GM23338 (cell line): ENCODE measurements at regions not wholly inside any gene's neighbourhood (a gene's known extent, or its start where the extent isn't known, plus 50 kb on each side); places are given as distances from the start of the nearest gene placed in this dataset.

Experiments
- ATAC-seq: fragments of 200-7000 bp; cut with Tn5 transposase; 3 replicates; pipeline ENCODE4 v1.9.1; 2020
- DNase-seq: peaks from one replicate; pipeline ENCODE4 v3.0.0-alpha.2; 2015; ENCODE audit warnings: low spot score
- H2AFZ ChIP-seq: fragments of 200-600 bp; sonication (generic); 2 replicates; pipeline ENCODE4 v1.8.0; 2016; ENCODE audit warnings: antibody characterized with exemption, mild to moderate bottlenecking, moderate library complexity
- H3F3A ChIP-seq: fragments of 200-600 bp; sonication (generic); replicated peaks from 2 replicates; pipeline ENCODE4 v1.8.0; 2017; ENCODE audit warnings: antibody characterized with exemption, mixed run types, low read depth
- H3K27ac ChIP-seq: fragments of 200-600 bp; sonication (generic); 2 replicates; pipeline ENCODE4 v1.6.1; 2016; ENCODE audit warnings: low read depth
- H3K27me3 ChIP-seq: fragments of 200-600 bp; sonication (generic); 2 replicates; pipeline ENCODE4 v1.8.0; 2016; ENCODE audit warnings: mild to moderate bottlenecking, mixed run types, moderate library complexity; ENCODE audit not compliant: insufficient read depth
- H3K36me3 ChIP-seq: fragments of 200-600 bp; sonication (generic); 2 replicates; pipeline ENCODE4 v1.8.0; 2016; ENCODE audit warnings: mild to moderate bottlenecking; ENCODE audit not compliant: insufficient read depth
- H3K4me1 ChIP-seq: fragments of 200-600 bp; sonication (generic); 2 replicates; pipeline ENCODE4 v1.8.0; 2016; ENCODE audit warnings: mild to moderate bottlenecking, moderate library complexity; ENCODE audit not compliant: insufficient read depth
- H3K4me2 ChIP-seq: fragments of 200-600 bp; sonication (generic); 2 replicates; pipeline ENCODE4 v1.7.1; 2017; ENCODE audit warnings: mixed run types
- H3K4me3 ChIP-seq: fragments of 200-600 bp; sonication (generic); 2 replicates; pipeline ENCODE4 v1.6.1; 2016; ENCODE audit warnings: mixed run types
- H3K79me2 ChIP-seq: fragments of 200-600 bp; sonication (generic); replicated peaks from 2 replicates; pipeline ENCODE4 v1.8.0; 2017; ENCODE audit warnings: mild to moderate bottlenecking; ENCODE audit not compliant: insufficient read depth
- H3K9me2 ChIP-seq: fragments of 200-600 bp; sonication (generic); 2 replicates; pipeline ENCODE4 v1.8.0; 2017; ENCODE audit not compliant: insufficient read depth
- H4K20me1 ChIP-seq: fragments of 200-600 bp; sonication (generic); replicated peaks from 2 replicates; pipeline ENCODE4 v1.8.0; 2017; ENCODE audit warnings: mild to moderate bottlenecking; ENCODE audit not compliant: insufficient read depth
- H3K27ac Mint-ChIP-seq: 2 replicates; pipeline ENCODE4 v1.8.0; 2020; ENCODE audit warnings: inconsistent platforms, mild to moderate bottlenecking, moderate library complexity, mixed read lengths
- H3K27me3 Mint-ChIP-seq: 3 replicates; pipeline ENCODE4 v1.8.0; 2022; ENCODE audit warnings: low read depth, mild to moderate bottlenecking, moderate library complexity, mixed read lengths, inconsistent platforms; ENCODE audit not compliant: insufficient read depth, poor library complexity
- H3K36me3 Mint-ChIP-seq: 3 replicates; pipeline ENCODE4 v1.8.0; 2021; ENCODE audit warnings: low read depth, mild to moderate bottlenecking, inconsistent platforms, moderate library complexity, mixed read lengths
- H3K4me1 Mint-ChIP-seq: 3 replicates; pipeline ENCODE4 v1.8.0; 2020; ENCODE audit warnings: mild to moderate bottlenecking, inconsistent platforms, mixed read lengths
- H3K4me3 Mint-ChIP-seq: 3 replicates; pipeline ENCODE4 v1.8.0; 2021; ENCODE audit warnings: moderate library complexity, mild to moderate bottlenecking, inconsistent platforms, mixed read lengths
- H3K9me3 Mint-ChIP-seq: 3 replicates; pipeline ENCODE4 v1.8.0; 2020; ENCODE audit warnings: moderate library complexity, mild to moderate bottlenecking, inconsistent platforms, mixed read lengths
- EZH2 ChIP-seq: fragments of 200-600 bp; sonication (generic); IDR thresholded peaks from one replicate; pipeline ENCODE4 v1.8.0; 2017; ENCODE audit warnings: antibody characterized with exemption, mild to moderate bottlenecking, low read depth; ENCODE audit not compliant: unreplicated experiment
- JUNB ChIP-seq: IDR thresholded peaks from one replicate; pipeline ENCODE4 v1.6.1; 2016; ENCODE audit warnings: antibody characterized with exemption; ENCODE audit not compliant: unreplicated experiment
- STAT1 ChIP-seq: IDR thresholded peaks from one replicate; pipeline ENCODE4 v1.6.1; 2016; ENCODE audit warnings: antibody characterized with exemption; ENCODE audit not compliant: unreplicated experiment
- ZNF114 ChIP-seq: fragments of 250-450 bp; sonication (Bioruptor Pico); IDR thresholded peaks from 2 replicates; pipeline ENCODE4 v1.5.0; 2020; ENCODE audit warnings: mild to moderate bottlenecking, moderate library complexity
- ZNF331 ChIP-seq: fragments of 250-450 bp; sonication (Bioruptor Pico); IDR thresholded peaks from 2 replicates; pipeline ENCODE4 v1.5.0; 2020; ENCODE audit warnings: low read depth, mild to moderate bottlenecking, moderate library complexity
- TF ChIP-seq, protein P1 (sequence below), 2 experiments: fragments of 200-600 bp in 1 of 2; sonication (generic) in 1 of 2; conservative IDR thresholded peaks; 2 replicates each; pipeline versions ENCODE4 v1.5.1 to v1.6.1; 2016 to 2017; ENCODE audit warnings: antibody characterized with exemption in 2 of 2, low read depth in 2 of 2, mild to moderate bottlenecking in 2 of 2, moderate library complexity in 1 of 2
- TF ChIP-seq, protein P2 (sequence below): fragments of 250-450 bp; sonication (Bioruptor Pico); IDR thresholded peaks from 2 replicates; pipeline ENCODE4 v1.5.0; 2020; ENCODE audit warnings: mild to moderate bottlenecking, moderate library complexity
- TF ChIP-seq, protein P3 (sequence below): IDR thresholded peaks from 2 replicates; pipeline ENCODE4 v1.6.1; 2016; ENCODE audit warnings: antibody characterized with exemption

DNA sequence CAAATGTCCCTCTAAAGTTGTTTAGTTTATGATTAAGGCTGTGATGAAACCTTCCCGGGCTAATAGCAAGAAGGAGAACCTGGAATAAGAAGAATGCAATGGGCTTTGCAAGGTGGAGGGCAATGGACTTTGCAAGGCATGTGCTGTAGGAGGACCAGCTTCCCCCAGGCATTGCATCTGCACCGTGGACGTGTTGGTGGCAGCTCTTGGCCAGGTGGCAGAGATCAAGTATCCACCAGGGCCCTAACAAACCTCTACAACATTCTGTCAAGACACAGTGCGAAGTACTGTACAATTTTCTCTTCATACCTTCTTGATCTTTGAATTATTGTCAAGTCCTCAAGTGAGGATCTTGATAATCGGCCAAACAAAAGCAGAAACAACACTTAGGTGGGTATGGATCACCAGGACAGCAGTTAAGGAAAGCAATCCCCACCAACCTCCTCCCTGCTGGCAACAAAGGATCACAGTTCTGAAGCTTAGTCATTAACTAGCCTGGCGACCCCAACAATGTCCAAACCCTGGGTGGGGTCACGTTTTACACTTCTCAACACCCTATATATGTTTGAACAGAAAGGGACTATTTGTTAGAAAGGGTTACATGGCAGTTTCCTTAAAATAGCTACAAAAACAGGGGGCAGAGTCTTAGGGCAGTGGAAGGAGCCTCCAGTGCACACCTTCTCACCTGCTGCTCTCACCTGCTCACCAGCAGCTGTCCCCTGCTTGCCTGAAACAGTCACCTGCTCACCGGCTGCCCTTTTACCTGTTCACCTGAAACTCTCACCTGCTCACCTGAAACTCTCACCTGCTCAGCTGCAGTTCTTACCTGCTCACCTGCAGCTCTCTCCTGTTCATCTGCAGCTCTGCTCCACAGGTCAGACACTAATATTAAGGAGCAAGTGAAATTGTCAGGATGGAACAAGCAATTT is 137.9 kb upstream of the LIPC start:
- DNase-seq (no peak), ATAC-seq (no peak)
- Histone ChIP-seq H2AFZ (no peak overlapping the region; the same call in 1 of the 2 replicates), H3K79me2 (no peaks in the 10 kb centered on the region), H3K4me3 (no peak overlapping the region), H3K4me2 (no peak overlapping the region), H3K9me2 (no peaks in the 10 kb centered on the region), H3K36me3 (no peaks in the 10 kb centered on the region), H3K27ac (no peak overlapping the region), H4K20me1 (no peaks in the 10 kb centered on the region), H3F3A (no peaks in the 10 kb centered on the region), H3K4me1 (peaks cover 16% of the 10 kb centered on the region), H3K27me3 (no peaks in the 10 kb centered on the region)
- Mint-ChIP-seq H3K4me3 (no peak overlapping the region), H3K4me1 (peaks cover 31% of the 10 kb centered on the region), H3K36me3 (peaks cover 16% of the 10 kb centered on the region), H3K9me3 (peaks cover 23% of the 10 kb centered on the region; the same call in 2 of the 3 replicates), H3K27me3 (no peaks in the 10 kb centered on the region), H3K27ac (no peak overlapping the region)
- TF ChIP-seq, protein P1, sequence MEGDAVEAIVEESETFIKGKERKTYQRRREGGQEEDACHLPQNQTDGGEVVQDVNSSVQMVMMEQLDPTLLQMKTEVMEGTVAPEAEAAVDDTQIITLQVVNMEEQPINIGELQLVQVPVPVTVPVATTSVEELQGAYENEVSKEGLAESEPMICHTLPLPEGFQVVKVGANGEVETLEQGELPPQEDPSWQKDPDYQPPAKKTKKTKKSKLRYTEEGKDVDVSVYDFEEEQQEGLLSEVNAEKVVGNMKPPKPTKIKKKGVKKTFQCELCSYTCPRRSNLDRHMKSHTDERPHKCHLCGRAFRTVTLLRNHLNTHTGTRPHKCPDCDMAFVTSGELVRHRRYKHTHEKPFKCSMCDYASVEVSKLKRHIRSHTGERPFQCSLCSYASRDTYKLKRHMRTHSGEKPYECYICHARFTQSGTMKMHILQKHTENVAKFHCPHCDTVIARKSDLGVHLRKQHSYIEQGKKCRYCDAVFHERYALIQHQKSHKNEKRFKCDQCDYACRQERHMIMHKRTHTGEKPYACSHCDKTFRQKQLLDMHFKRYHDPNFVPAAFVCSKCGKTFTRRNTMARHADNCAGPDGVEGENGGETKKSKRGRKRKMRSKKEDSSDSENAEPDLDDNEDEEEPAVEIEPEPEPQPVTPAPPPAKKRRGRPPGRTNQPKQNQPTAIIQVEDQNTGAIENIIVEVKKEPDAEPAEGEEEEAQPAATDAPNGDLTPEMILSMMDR (conservative IDR thresholded peaks at IDR 0.05; ENCODE audit: low read depth in 2 of 2), result no peak
- TF ChIP-seq ZNF114 (CRISPR knock-in tag) (no peak), EZH2 (no peak), STAT1 (no peak), ZNF331 (CRISPR knock-in tag) (no peak), JUNB (no peak)
- TF ChIP-seq, protein P2, sequence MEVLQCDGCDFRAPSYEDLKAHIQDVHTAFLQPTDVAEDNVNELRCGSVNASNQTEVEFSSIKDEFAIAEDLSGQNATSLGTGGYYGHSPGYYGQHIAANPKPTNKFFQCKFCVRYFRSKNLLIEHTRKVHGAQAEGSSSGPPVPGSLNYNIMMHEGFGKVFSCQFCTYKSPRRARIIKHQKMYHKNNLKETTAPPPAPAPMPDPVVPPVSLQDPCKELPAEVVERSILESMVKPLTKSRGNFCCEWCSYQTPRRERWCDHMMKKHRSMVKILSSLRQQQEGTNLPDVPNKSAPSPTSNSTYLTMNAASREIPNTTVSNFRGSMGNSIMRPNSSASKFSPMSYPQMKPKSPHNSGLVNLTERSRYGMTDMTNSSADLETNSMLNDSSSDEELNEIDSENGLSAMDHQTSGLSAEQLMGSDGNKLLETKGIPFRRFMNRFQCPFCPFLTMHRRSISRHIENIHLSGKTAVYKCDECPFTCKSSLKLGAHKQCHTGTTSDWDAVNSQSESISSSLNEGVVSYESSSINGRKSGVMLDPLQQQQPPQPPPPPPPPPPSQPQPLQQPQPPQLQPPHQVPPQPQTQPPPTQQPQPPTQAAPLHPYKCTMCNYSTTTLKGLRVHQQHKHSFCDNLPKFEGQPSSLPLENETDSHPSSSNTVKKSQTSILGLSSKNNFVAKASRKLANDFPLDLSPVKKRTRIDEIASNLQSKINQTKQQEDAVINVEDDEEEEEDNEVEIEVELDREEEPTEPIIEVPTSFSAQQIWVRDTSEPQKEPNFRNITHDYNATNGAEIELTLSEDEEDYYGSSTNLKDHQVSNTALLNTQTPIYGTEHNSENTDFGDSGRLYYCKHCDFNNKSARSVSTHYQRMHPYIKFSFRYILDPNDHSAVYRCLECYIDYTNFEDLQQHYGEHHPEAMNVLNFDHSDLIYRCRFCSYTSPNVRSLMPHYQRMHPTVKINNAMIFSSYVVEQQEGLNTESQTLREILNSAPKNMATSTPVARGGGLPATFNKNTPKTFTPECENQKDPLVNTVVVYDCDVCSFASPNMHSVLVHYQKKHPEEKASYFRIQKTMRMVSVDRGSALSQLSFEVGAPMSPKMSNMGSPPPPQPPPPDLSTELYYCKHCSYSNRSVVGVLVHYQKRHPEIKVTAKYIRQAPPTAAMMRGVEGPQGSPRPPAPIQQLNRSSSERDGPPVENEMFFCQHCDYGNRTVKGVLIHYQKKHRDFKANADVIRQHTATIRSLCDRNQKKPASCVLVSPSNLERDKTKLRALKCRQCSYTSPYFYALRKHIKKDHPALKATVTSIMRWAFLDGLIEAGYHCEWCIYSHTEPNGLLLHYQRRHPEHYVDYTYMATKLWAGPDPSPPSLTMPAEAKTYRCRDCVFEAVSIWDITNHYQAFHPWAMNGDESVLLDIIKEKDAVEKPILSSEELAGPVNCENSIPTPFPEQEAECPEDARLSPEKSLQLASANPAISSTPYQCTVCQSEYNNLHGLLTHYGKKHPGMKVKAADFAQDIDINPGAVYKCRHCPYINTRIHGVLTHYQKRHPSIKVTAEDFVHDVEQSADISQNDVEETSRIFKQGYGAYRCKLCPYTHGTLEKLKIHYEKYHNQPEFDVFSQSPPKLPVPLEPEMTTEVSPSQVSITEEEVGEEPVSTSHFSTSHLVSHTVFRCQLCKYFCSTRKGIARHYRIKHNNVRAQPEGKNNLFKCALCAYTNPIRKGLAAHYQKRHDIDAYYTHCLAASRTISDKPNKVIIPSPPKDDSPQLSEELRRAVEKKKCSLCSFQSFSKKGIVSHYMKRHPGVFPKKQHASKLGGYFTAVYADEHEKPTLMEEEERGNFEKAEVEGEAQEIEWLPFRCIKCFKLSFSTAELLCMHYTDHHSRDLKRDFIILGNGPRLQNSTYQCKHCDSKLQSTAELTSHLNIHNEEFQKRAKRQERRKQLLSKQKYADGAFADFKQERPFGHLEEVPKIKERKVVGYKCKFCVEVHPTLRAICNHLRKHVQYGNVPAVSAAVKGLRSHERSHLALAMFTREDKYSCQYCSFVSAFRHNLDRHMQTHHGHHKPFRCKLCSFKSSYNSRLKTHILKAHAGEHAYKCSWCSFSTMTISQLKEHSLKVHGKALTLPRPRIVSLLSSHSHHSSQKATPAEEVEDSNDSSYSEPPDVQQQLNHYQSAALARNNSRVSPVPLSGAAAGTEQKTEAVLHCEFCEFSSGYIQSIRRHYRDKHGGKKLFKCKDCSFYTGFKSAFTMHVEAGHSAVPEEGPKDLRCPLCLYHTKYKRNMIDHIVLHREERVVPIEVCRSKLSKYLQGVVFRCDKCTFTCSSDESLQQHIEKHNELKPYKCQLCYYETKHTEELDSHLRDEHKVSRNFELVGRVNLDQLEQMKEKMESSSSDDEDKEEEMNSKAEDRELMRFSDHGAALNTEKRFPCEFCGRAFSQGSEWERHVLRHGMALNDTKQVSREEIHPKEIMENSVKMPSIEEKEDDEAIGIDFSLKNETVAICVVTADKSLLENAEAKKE, result no peak
- TF ChIP-seq, protein P3, sequence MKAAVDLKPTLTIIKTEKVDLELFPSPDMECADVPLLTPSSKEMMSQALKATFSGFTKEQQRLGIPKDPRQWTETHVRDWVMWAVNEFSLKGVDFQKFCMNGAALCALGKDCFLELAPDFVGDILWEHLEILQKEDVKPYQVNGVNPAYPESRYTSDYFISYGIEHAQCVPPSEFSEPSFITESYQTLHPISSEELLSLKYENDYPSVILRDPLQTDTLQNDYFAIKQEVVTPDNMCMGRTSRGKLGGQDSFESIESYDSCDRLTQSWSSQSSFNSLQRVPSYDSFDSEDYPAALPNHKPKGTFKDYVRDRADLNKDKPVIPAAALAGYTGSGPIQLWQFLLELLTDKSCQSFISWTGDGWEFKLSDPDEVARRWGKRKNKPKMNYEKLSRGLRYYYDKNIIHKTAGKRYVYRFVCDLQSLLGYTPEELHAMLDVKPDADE, result no peak
